Ectodermal cell (in vitro differentiated cells): ENCODE measurements at regions not wholly inside any gene's neighbourhood (a gene's known extent, or its start where the extent isn't known, plus 50 kb on each side); places are given as distances from the start of the nearest gene placed in this dataset.

Source experiments
- H3K27ac ChIP-seq: 2 replicates; pipeline ENCODE4 v1.7.0; 2013; ENCODE audit warnings: mild to moderate bottlenecking, low read depth, low read length; ENCODE audit not compliant: insufficient read depth, poor library complexity, severe bottlenecking
- H3K27me3 ChIP-seq: 2 replicates; pipeline ENCODE4 v1.7.0; 2013; ENCODE audit warnings: mild to moderate bottlenecking, low read length; ENCODE audit not compliant: insufficient read depth, control insufficient read depth, poor library complexity, severe bottlenecking
- H3K36me3 ChIP-seq: one replicate; pipeline ENCODE4 v1.7.0; 2013; ENCODE audit warnings: low read length; ENCODE audit not compliant: control insufficient read depth, insufficient read depth
- H3K4me1 ChIP-seq: one replicate; pipeline ENCODE4 v1.7.0; 2013; ENCODE audit warnings: low read length; ENCODE audit not compliant: control insufficient read depth, insufficient read depth
- H3K4me3 ChIP-seq: 2 replicates; pipeline ENCODE4 v1.7.0; 2013; ENCODE audit warnings: low read depth, low read length, control low read depth; ENCODE audit not compliant: insufficient read depth
- H3K9me3 ChIP-seq: 2 replicates; pipeline ENCODE4 v1.7.0; 2013; ENCODE audit warnings: mild to moderate bottlenecking, low read length, moderate library complexity; ENCODE audit not compliant: control insufficient read depth
- WGBS, 2 experiments: methylation state at CpG; one replicate each; pipeline ENCODE4 v1.1.7; 2013; ENCODE audit warnings: missing lambda C conversion rate in 2 of 2; 5-methylcytosine and 5-hydroxymethylcytosine counted together

GRCh38 chr7:145951566-145951965, 165.0 kb upstream of the CNTNAP2 start:
- no peaks in the 10 kb centered on the region for H3K27me3 ChIP-seq
- H3K4me3 ChIP-seq: no peak overlapping the region
- H3K36me3 ChIP-seq: no peaks in the 10 kb centered on the region
- H3K4me1 ChIP-seq: no peaks in the 10 kb centered on the region
- no peak overlapping the region for H3K27ac ChIP-seq
- 100% methylated on average over 1 of the region's 1 CpG; no CpG with 5 or more reads in 1 of the 2 experiments for WGBS, 2 experiments
- H3K9me3 ChIP-seq: no peaks in the 10 kb centered on the region

- no peaks in the 10 kb centered on the region for H3K27me3 ChIP-seq
These were observed 187.7 kb upstream of the CNTNAP2 start for GRCh38 chr7:145928937-145929336.

GRCh38 chr7:145919712-145920111, 196.9 kb upstream of the CNTNAP2 start:
- Histone ChIP-seq H3K27me3 (no peaks in the 10 kb centered on the region), H3K36me3 (no peaks in the 10 kb centered on the region), H3K4me1 (no peaks in the 10 kb centered on the region), H3K4me3 (no peak overlapping the region), H3K9me3 (no peaks in the 10 kb centered on the region), H3K27ac (no peak overlapping the region)
- no CpG with 5 or more reads among the region's 1 CpG for WGBS, 2 experiments

More at GRCh38 chr7:145928937-145929336, 187.7 kb upstream of the CNTNAP2 start:
- 82 to 87% methylated on average over 1 of the region's 1 CpG for whole genome bisulfite sequencing, 2 experiments
- Histone ChIP-seq H3K4me3 (no peak overlapping the region), H3K27ac (no peak overlapping the region), H3K36me3 (no peaks in the 10 kb centered on the region), H3K4me1 (no peaks in the 10 kb centered on the region), H3K9me3 (no peaks in the 10 kb centered on the region)

- no peak overlapping the region for H3K27ac ChIP-seq
- WGBS, 2 experiments: 83 to 86% methylated on average over 8 of the region's 8 CpGs
- H3K27me3 ChIP-seq: no peaks in the 10 kb centered on the region
- H3K4me3 ChIP-seq: no peak overlapping the region
- no peaks in the 10 kb centered on the region for H3K9me3 ChIP-seq
- H3K36me3 ChIP-seq: no peaks in the 10 kb centered on the region
- no peaks in the 10 kb centered on the region for H3K4me1 ChIP-seq
These were observed 199.8 kb upstream of the CNTNAP2 start for GRCh38 chr7:145916776-145917175.

- Histone ChIP-seq H3K4me3 (no peak overlapping the region), H3K9me3 (no peaks in the 10 kb centered on the region), H3K27ac (no peak overlapping the region), H3K36me3 (no peaks in the 10 kb centered on the region), H3K27me3 (no peaks in the 10 kb centered on the region), H3K4me1 (no peaks in the 10 kb centered on the region)
- WGBS, 2 experiments: 93 to 95% methylated on average over 2 of the region's 2 CpGs
These were observed 200.9 kb upstream of the CNTNAP2 start for GRCh38 chr7:145915679-145916078.

- 94 to 98% methylated on average over 2 to 3 of the region's 3 CpGs for WGBS, 2 experiments
- Histone ChIP-seq H3K27ac (no peak overlapping the region), H3K4me1 (no peaks in the 10 kb centered on the region), H3K36me3 (no peaks in the 10 kb centered on the region), H3K9me3 (no peaks in the 10 kb centered on the region), H3K27me3 (no peaks in the 10 kb centered on the region), H3K4me3 (no peak overlapping the region)
These were observed 206.5 kb upstream of the CNTNAP2 start for GRCh38 chr7:145909991-145910513.

- H3K4me1 ChIP-seq: no peaks in the 10 kb centered on the region
- H3K27ac ChIP-seq: no peak overlapping the region
- no peaks in the 10 kb centered on the region for H3K36me3 ChIP-seq
- H3K4me3 ChIP-seq: no peak overlapping the region
- no peaks in the 10 kb centered on the region for H3K9me3 ChIP-seq
- no peaks in the 10 kb centered on the region for H3K27me3 ChIP-seq
These were observed 212.9 kb upstream of the CNTNAP2 start for GRCh38 chr7:145903658-145904057.

GRCh38 chr7:145902123-145902522, 214.5 kb upstream of the CNTNAP2 start:
- 81 to 86% methylated on average over 3 of the region's 3 CpGs for WGBS, 2 experiments
- no peak overlapping the region for H3K4me3 ChIP-seq
- H3K36me3 ChIP-seq: no peaks in the 10 kb centered on the region
- no peak overlapping the region for H3K27ac ChIP-seq
- H3K4me1 ChIP-seq: no peaks in the 10 kb centered on the region
- no peaks in the 10 kb centered on the region for H3K27me3 ChIP-seq
- no peaks in the 10 kb centered on the region for H3K9me3 ChIP-seq

- Histone ChIP-seq H3K4me1 (no peaks in the 10 kb centered on the region), H3K27me3 (no peaks in the 10 kb centered on the region), H3K9me3 (no peaks in the 10 kb centered on the region), H3K27ac (no peak overlapping the region), H3K36me3 (no peaks in the 10 kb centered on the region), H3K4me3 (no peak overlapping the region)
- WGBS, 2 experiments: 100% methylated on average over 2 of the region's 2 CpGs; no CpG with 5 or more reads in 1 of the 2 experiments
These were observed 216.7 kb upstream of the CNTNAP2 start for GRCh38 chr7:145899938-145900337.

GRCh38 chr7:145893925-145894535, 222.6 kb upstream of the CNTNAP2 start:
- Histone ChIP-seq H3K27me3 (no peaks in the 10 kb centered on the region), H3K4me1 (no peaks in the 10 kb centered on the region), H3K9me3 (no peaks in the 10 kb centered on the region), H3K4me3 (no peak overlapping the region), H3K36me3 (no peaks in the 10 kb centered on the region), H3K27ac (no peak overlapping the region)
- 98 to 100% methylated on average over 2 to 4 of the region's 4 CpGs for WGBS, 2 experiments
